SKM-1 treated with dmso at 0.1 percent for 144 hours (cell line): ENCODE measurements at regions not wholly inside any gene's neighbourhood (a gene's known extent, or its start where the extent isn't known, plus 50 kb on each side); places are given as distances from the start of the nearest gene placed in this dataset.

Experiments
- DNase-seq: peaks from one replicate; lab custom pipeline; 2025; ENCODE audit not compliant: unreplicated experiment; lab: John Stamatoyannopoulos, UW

- no peak for DNase-seq
These were observed 161.7 kb upstream of the RTL1 start for GRCh38 chr14:101065246-101065645.

- no peak for DNase-seq
These were observed 162.5 kb upstream of the RTL1 start for GRCh38 chr14:101065696-101066694.

- DNase-seq, result no peak
These were observed 163.4 kb upstream of the RTL1 start for GRCh38 chr14:101066826-101067510.

- DNase-seq, result no peak
These were observed 165.0 kb upstream of the RTL1 start for GRCh38 chr14:101068313-101069227.

GRCh38 chr14:101069228-101069549, 165.7 kb upstream of the RTL1 start:
- no peak for DNase-seq

GRCh38 chr14:101069666-101070362, 166.3 kb upstream of the RTL1 start:
- DNase-seq, result no peak

- DNase-seq, result no peak
These were observed 167.3 kb upstream of the RTL1 start for GRCh38 chr14:101070540-101071492.

GRCh38 chr14:101071493-101071906, 168.0 kb upstream of the RTL1 start:
- no peak for DNase-seq

GRCh38 chr14:101072070-101072469, 168.5 kb upstream of the RTL1 start:
- no peak for DNase-seq

GRCh38 chr14:101072531-101072930, 169.0 kb upstream of the RTL1 start:
- DNase-seq, result no peak

GRCh38 chr14:101072945-101073597, 169.5 kb upstream of the RTL1 start:
- no peak for DNase-seq

- DNase-seq, result no peak
These were observed 170.1 kb upstream of the RTL1 start for GRCh38 chr14:101073598-101073965.

GRCh38 chr14:101074196-101075024, 170.9 kb upstream of the RTL1 start:
- DNase-seq, result no peak

- no peak for DNase-seq
These were observed 171.7 kb upstream of the RTL1 start for GRCh38 chr14:101075025-101075800.

- no peak for DNase-seq
These were observed 172.4 kb upstream of the RTL1 start for GRCh38 chr14:101075801-101076413.

GRCh38 chr14:101076451-101077198, 173.1 kb upstream of the RTL1 start:
- no peak for DNase-seq
